ENCODE measurements at regions not wholly inside any gene's neighbourhood (a gene's known extent, or its start where the extent isn't known, plus 50 kb on each side); places are given as distances from the start of the nearest gene placed in this dataset.

DNA sequence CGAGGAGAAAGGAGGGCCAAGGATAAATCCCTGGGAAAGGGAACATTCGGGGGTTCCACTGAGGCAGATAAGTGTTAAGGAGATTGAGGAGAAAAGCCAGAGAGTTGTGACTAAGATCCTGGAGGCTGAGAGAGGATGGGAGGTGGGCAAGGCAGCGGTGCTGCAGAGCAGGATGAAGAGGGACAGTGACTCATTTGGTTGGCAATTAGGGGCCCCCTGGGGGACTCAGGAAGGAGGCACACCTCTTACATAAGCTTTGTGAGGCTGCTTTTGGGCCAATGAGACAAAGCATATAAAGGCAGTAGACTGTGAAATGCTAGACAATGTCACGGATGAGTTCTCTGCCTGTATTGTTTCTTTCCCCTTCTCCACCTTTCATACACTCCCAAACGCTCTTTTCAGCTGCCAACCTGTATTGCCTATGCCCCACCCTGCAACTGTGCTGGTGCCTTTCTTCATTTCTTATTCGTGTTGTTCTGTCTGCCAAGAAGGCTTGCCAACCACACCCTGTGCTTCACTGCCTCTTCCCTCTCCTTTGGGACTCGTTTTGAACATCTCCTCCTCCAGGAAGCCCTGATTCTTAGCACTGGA is 246.8 kb upstream of the KIRREL3 start:
- peak; percentile 43 for DNase-seq

DNA sequence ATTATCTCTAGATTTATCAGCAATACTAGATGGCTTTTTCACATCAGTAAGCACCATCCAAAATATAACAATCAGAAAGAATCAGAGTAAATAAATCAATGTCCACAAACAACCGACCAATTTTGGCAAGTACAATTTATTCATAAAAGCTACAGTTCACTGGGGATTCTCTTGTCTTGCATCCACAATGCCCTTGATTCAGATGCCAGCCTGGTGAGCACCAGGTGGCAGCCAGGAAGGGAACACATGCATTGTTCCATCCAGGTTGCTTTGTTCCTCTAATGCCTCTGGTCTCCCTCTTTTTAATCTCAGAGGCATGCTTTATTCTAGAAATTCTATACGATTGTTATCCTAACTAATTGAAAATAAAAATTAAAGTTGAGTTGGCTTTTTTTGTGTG is 242.1 kb upstream of the KIRREL3 start:
- no peak for DNase-seq

- DNase-seq: no peak
Observed at GRCh38 chr11:127238321-127238720, 237.8 kb upstream of the KIRREL3 start.

- DNase-seq: no peak
Observed at GRCh38 chr11:127236776-127237175, 236.2 kb upstream of the KIRREL3 start.

- no peak for DNase-seq
Observed at GRCh38 chr11:127233998-127234397, 233.4 kb upstream of the KIRREL3 start.

DNA sequence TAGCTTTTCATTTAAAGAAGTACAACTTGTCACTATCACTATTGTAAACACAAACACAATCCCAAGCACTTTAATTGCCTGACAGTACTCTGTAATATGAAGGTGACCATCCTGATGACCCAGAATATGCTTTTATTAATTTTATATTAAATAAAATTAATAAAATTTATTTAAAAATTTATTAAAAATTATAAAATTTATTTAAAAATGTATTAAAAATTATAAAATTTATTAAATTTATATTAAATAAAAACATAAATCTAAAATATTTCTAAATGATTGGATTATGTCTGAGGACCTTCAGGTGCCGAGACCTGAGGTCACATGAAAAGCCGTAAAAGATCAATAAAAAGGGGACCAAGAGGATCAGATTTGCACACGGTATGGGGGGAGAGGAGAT is 229.8 kb upstream of the KIRREL3 start:
- DNase-seq: no peak

GRCh38 chr11:127226949-127227348 is 226.4 kb upstream of the KIRREL3 start:
- DNase-seq: no peak

GRCh38 chr11:127226380-127226779 is 225.8 kb upstream of the KIRREL3 start:
- DNase-seq: no peak

- no peak for DNase-seq
Observed at GRCh38 chr11:127225619-127226018, 225.0 kb upstream of the KIRREL3 start.

- no peak for DNase-seq
Observed at GRCh38 chr11:127224276-127224675, 223.7 kb upstream of the KIRREL3 start.

- DNase-seq: no peak
Observed at GRCh38 chr11:127223633-127224032, 223.1 kb upstream of the KIRREL3 start.

GRCh38 chr11:127223026-127223425 is 222.5 kb upstream of the KIRREL3 start:
- DNase-seq: no peak

GRCh38 chr11:127219704-127220103 is 219.1 kb upstream of the KIRREL3 start:
- no peak for DNase-seq

DNA sequence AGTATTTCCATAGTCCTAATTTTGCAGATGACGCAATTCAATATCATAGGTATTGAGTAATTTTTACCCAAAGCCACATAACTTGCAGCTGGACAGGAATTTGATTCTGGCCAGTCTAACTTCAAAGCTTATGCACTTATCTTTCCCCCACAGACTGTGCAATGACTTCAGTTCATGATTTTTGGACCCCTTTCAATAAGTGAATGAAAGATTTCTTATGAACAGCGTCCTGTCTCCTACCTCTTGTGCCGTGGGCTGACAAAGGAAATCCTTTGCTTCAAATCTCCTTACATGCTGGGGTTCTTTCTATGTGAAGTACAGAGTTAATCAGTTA is 217.7 kb upstream of the KIRREL3 start:
- DNase-seq: no peak

- DNase-seq: no peak
Observed at GRCh38 chr11:127217452-127218274, 217.1 kb upstream of the KIRREL3 start.

DNA sequence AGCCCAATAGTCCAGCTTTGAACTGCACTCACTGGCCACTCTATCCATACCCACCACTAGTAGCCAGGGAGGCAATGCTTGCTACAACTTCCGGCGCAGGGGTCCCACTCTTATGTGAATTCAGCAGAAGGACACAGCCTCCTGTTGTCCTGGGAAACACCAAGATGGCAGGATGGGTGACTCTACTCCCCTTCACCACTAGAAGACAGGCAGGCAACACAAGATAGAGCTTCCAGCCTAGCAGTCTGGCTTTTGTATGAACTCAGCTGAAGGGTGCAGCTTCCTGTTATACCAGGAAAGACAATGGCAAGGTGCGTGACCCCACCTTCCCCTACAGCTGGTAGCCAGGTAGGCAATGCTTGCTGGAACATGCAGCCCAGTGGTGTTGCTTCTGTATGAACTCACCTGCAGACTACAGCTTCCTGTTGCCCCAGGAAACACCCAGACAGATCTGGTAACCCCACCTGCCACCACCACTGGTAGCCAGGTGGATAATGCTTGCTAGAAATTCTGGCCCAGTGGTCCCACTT is 205.2 kb upstream of the KIRREL3 start:
- no peak for DNase-seq

GRCh38 chr11:127203490-127203889 is 202.9 kb upstream of the KIRREL3 start:
- no peak for DNase-seq

- DNase-seq: no peak
Observed at GRCh38 chr11:127202105-127202504, 201.5 kb upstream of the KIRREL3 start.

GRCh38 chr11:127199306-127199801 is 198.8 kb upstream of the KIRREL3 start:
- DNase-seq: no peak

GRCh38 chr11:127195501-127196120 is 195.0 kb upstream of the KIRREL3 start:
- DNase-seq: no peak

GRCh38 chr11:127194521-127194920 is 194.0 kb upstream of the KIRREL3 start:
- DNase-seq: no peak

DNA sequence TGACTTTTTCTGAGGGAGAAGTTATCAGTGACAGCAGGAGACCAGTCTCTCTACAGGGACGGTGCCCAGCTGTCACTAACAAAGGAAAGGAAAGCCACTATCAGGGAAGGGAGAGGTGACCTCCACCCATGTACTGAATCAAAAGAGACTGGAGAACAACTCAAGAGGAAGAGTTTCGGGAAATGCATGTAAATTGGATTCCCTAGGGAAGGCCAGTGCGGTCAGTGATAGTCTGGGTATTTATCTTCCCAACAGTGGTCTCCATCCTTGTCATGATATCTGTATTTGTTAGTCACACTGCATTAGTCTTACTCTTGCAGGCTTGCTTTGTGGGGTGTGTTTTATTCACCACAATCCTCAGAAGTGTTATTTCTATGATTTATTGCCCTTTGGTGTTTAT is 193.4 kb upstream of the KIRREL3 start:
- no peak for DNase-seq

DNA sequence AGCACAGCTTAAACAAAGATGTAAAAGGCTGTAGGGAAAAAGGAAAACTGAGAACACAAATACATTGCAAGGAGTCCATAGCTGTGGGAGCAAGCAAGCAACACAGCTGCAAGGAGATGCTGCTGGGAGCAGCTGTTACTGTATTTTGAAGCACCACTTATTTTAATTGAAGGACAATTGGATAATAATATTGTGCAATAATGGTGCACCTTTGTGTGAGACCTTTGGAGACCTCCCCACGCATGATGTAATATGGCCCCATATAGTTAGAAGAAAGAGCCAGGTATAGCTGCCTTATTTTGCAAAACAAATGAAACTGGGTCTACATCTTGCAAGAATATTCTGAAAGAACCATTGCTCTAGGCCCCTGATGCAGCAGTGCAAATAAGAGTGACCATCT is 191.1 kb upstream of the KIRREL3 start:
- DNase-seq: peak; percentile 75

DNA sequence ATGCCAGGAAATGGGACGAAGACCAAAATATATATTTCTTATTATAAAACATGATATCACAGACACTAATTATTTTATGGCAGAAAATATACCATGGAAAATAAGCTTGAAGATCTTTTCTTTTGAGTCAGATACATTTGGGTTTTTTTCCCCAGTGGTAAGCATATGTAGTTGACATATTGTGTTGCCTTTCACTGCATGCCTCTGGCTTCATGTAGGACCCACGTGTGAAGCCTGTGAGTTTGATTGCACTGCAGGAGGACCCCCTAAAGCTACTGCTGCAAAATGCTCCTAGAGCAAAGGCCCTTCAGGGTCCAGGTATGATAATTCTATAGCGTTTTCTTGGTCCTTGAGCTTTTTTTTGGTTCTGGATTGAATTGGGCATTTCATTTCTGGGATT is 190.7 kb upstream of the KIRREL3 start:
- no peak for DNase-seq
